ENCODE measurements at regions not wholly inside any gene's neighbourhood (a gene's known extent, or its start where the extent isn't known, plus 50 kb on each side); places are given as distances from the start of the nearest gene placed in this dataset.

GRCh38 chr5:125756456-125756855 lies 666.8 kb upstream of the GRAMD2B start:
- TF ChIP-seq POLR2A (IDR thresholded peaks at IDR 0.05; ENCODE audit: low read depth, low read length): no peak
- H3K27me3 ChIP-seq (ENCODE audit: control insufficient read depth in 2 of 2, insufficient read depth in 2 of 2, low read length in 2 of 2): no peaks in the 10 kb centered on the region
- H3K4me2 ChIP-seq (ENCODE audit: insufficient read depth, low read length): no peak overlapping the region
- FAIRE-seq: no peak
- no peak overlapping the region for H3K4me3 ChIP-seq (replicated peaks in 1 of 3; ENCODE audit: insufficient read depth in 1 of 3, low read depth in 1 of 3, low read length in 3 of 3)
- intact Hi-C loops (cut with micrococcal nuclease) (no loop called here), dilution Hi-C loops (cut with MboI; ENCODE audit: extremely low pct_ligation_motif_present, low sequenced_read_pairs) (no loop called here)
- ChIA-PET POLR2A (no interaction called here), CTCF (no interaction called here)
- H2AFZ ChIP-seq (ENCODE audit: low read depth, low read length): no peak overlapping the region
- no peaks in the 10 kb centered on the region for H3K9me1 ChIP-seq (replicated peaks; ENCODE audit: control insufficient read depth, extremely low read depth, insufficient read depth, low read length)
- H4K20me1 ChIP-seq (replicated peaks; ENCODE audit: control insufficient read depth, extremely low read depth, insufficient read depth, low read length): no peaks in the 10 kb centered on the region
- H3K9me3 ChIP-seq (replicated peaks; ENCODE audit: control insufficient read depth, insufficient read depth, low read length): no peaks in the 10 kb centered on the region
- H3K27ac ChIP-seq (ENCODE audit: insufficient read depth, low read depth, low read length): no peak overlapping the region
- BruUV-seq (replicated peaks): no TSS peak
- H3K79me2 ChIP-seq (ENCODE audit: control insufficient read depth, insufficient read depth, low read length): no peaks in the 10 kb centered on the region
- no peak for DNase-seq (ENCODE audit: low read depth, low spot score)
- no peak overlapping the region for H3K9ac ChIP-seq (replicated peaks; ENCODE audit: extremely low read depth, insufficient read depth, low read length)
- H3K36me3 ChIP-seq (ENCODE audit: control insufficient read depth in 2 of 2, extremely low read depth in 1 of 2, insufficient read depth in 2 of 2, low read length in 2 of 2): no peaks in the 10 kb centered on the region
- no peaks in the 10 kb centered on the region for H3K4me1 ChIP-seq (ENCODE audit: control insufficient read depth, extremely low read depth, insufficient read depth, low read length)

GRCh38 chr5:125766706-125767105 lies 656.5 kb upstream of the GRAMD2B start:
- ChIA-PET CTCF (no interaction called here), POLR2A (no interaction called here)
- Histone ChIP-seq H3K79me2 (ENCODE audit: control insufficient read depth, insufficient read depth, low read length) (no peaks in the 10 kb centered on the region), H2AFZ (ENCODE audit: low read depth, low read length) (no peak overlapping the region), H3K36me3 (ENCODE audit: control insufficient read depth in 2 of 2, extremely low read depth in 1 of 2, insufficient read depth in 2 of 2, low read length in 2 of 2) (no peaks in the 10 kb centered on the region), H3K9me1 (replicated peaks; ENCODE audit: control insufficient read depth, extremely low read depth, insufficient read depth, low read length) (no peaks in the 10 kb centered on the region), H3K27me3 (ENCODE audit: control insufficient read depth in 2 of 2, insufficient read depth in 2 of 2, low read length in 2 of 2) (no peaks in the 10 kb centered on the region), H3K4me3 (replicated peaks in 1 of 3; ENCODE audit: insufficient read depth in 1 of 3, low read depth in 1 of 3, low read length in 3 of 3) (no peak overlapping the region), H3K4me2 (ENCODE audit: insufficient read depth, low read length) (no peak overlapping the region), H3K9ac (replicated peaks; ENCODE audit: extremely low read depth, insufficient read depth, low read length) (no peak overlapping the region), H3K27ac (ENCODE audit: insufficient read depth, low read depth, low read length) (no peak overlapping the region), H4K20me1 (replicated peaks; ENCODE audit: control insufficient read depth, extremely low read depth, insufficient read depth, low read length) (no peaks in the 10 kb centered on the region), H3K9me3 (replicated peaks; ENCODE audit: control insufficient read depth, insufficient read depth, low read length) (no peaks in the 10 kb centered on the region), H3K4me1 (ENCODE audit: control insufficient read depth, extremely low read depth, insufficient read depth, low read length) (no peaks in the 10 kb centered on the region)
- dilution Hi-C loops (cut with MboI; ENCODE audit: extremely low pct_ligation_motif_present, low sequenced_read_pairs): no loop called here
- DNase-seq (ENCODE audit: low read depth, low spot score) (no peak), FAIRE-seq (no peak)
- TF ChIP-seq POLR2A (IDR thresholded peaks at IDR 0.05; ENCODE audit: low read depth, low read length): no peak
- no peak for TF ChIP-seq CTCF (IDR thresholded peaks at IDR 0.05; ENCODE audit: extremely low read depth in 1 of 2, insufficient read depth in 1 of 2, low read depth in 1 of 2, low read length in 2 of 2)
- no peak for TF ChIP-seq POLR2AphosphoS5 (IDR thresholded peaks at IDR 0.05; ENCODE audit: insufficient read depth, low read depth, low read length)
- TF ChIP-seq MAX (IDR thresholded peaks at IDR 0.05; ENCODE audit: insufficient read depth, insufficient read length): no peak
- TF ChIP-seq FOS (IDR thresholded peaks at IDR 0.05; ENCODE audit: borderline replicate concordance, insufficient read depth, low read length): no peak
- TF ChIP-seq GATA2 (IDR thresholded peaks at IDR 0.05; ENCODE audit: insufficient read depth, insufficient read length, low read depth, low read length): no peak
- TF ChIP-seq MYC (IDR thresholded peaks at IDR 0.05; ENCODE audit: low read depth, low read length): no peak
- no peak for TF ChIP-seq EZH2 (IDR thresholded peaks at IDR 0.05; ENCODE audit: borderline replicate concordance, low read depth, low read length, severe bottlenecking)
- TF ChIP-seq JUN (IDR thresholded peaks at IDR 0.05; ENCODE audit: borderline replicate concordance, insufficient read depth, insufficient read length, low read depth): no peak
- no TSS peak for BruUV-seq (replicated peaks)
- intact Hi-C loops (cut with micrococcal nuclease): no loop called here

Measured in endothelial cell of umbilical vein (primary cell).